SK-N-SH (cell line): ENCODE measurements at regions not wholly inside any gene's neighbourhood (a gene's known extent, or its start where the extent isn't known, plus 50 kb on each side); places are given as distances from the start of the nearest gene placed in this dataset.

Source experiments
- CTCF ChIA-PET: fragments of 300-600, 350-600 bp; formaldehyde crosslinking; extraction: SDS; loops from one replicate; lab custom pipeline; 2021; lab: Yijun Ruan, JAX
- POLR2A ChIA-PET: fragments of 350-600 bp; sonication (Branson Sonifier 250); formaldehyde crosslinking; extraction: SDS; loops from one replicate; lab custom pipeline; 2020; ENCODE audit warnings: antibody characterized with exemption, inconsistent platforms; lab: Yijun Ruan, JAX
- DNase-seq: peaks from one replicate; pipeline ENCODE4 v3.0.0; 2012
- H2AFZ ChIP-seq: fragments of 200-600 bp; sonication (generic); 2 replicates; pipeline ENCODE4 v1.8.1; 2016; ENCODE audit warnings: antibody characterized with exemption, mild to moderate bottlenecking, low read depth
- H3F3A ChIP-seq: fragments of 200-600 bp; sonication (generic); replicated peaks from 2 replicates; pipeline ENCODE3; 2016; ENCODE audit warnings: antibody characterized with exemption, mild to moderate bottlenecking; ENCODE audit not compliant: insufficient read depth
- H3K27ac ChIP-seq, 2 experiments: fragments of 200-500 bp in 1 of 2; fragments of 200-600 bp in 1 of 2; sonication (Bioruptor generic) in 1 of 2; sonication (generic), shearing (Covaris generic) in 1 of 2; 2 replicates each; pipeline versions ENCODE4 v1.5.1 to v1.6.1; 2014 to 2016; ENCODE audit warnings: low read depth in 2 of 2, inconsistent platforms in 1 of 2, low read length in 1 of 2, mild to moderate bottlenecking in 1 of 2, mixed read lengths in 1 of 2
- H3K27me3 ChIP-seq: fragments of 200-600 bp; sonication (generic), shearing (Covaris generic); 2 replicates; pipeline ENCODE4 v1.6.1; 2016; ENCODE audit warnings: mixed run types; ENCODE audit not compliant: insufficient read depth
- H3K36me3 ChIP-seq, 2 experiments: fragments of 200-500 bp in 1 of 2; fragments of 200-600 bp in 1 of 2; sonication (Bioruptor generic) in 1 of 2; sonication (generic) in 1 of 2; replicated peaks in 1 of 2; 2 replicates each; pipeline versions ENCODE3 to v1.5.1; 2014 to 2016; ENCODE audit warnings: low read length in 1 of 2, mild to moderate bottlenecking in 1 of 2; ENCODE audit not compliant: insufficient read depth in 2 of 2, control insufficient read depth in 1 of 2
- H3K4me1 ChIP-seq, 2 experiments: fragments of 200-500 bp in 1 of 2; fragments of 200-600 bp in 1 of 2; sonication (Bioruptor generic) in 1 of 2; sonication (generic), shearing (Covaris generic) in 1 of 2; 2 replicates each; pipeline versions ENCODE4 v1.5.1 to v1.6.1; 2014 to 2016; ENCODE audit warnings: low read depth in 1 of 2, low read length in 1 of 2, mixed run types in 1 of 2; ENCODE audit not compliant: insufficient read depth in 2 of 2, control insufficient read depth in 1 of 2
- H3K4me2 ChIP-seq: fragments of 200-600 bp; sonication (generic), shearing (Covaris generic); 2 replicates; pipeline ENCODE4 v1.6.1; 2017; ENCODE audit warnings: mixed run types
- H3K4me3 ChIP-seq, 2 experiments: fragments of 200-500 bp in 1 of 2; fragments of 200-600 bp in 1 of 2; sonication (Bioruptor generic) in 1 of 2; sonication (generic), shearing (Covaris generic) in 1 of 2; 2 replicates each; pipeline versions ENCODE4 v1.5.1 to v1.8.1; 2014 to 2016; ENCODE audit warnings: low read depth in 2 of 2, inconsistent platforms in 1 of 2, low read length in 1 of 2, mild to moderate bottlenecking in 1 of 2, mixed read lengths in 1 of 2, moderate library complexity in 1 of 2
- H3K79me2 ChIP-seq: fragments of 200-600 bp; sonication (generic); 2 replicates; pipeline ENCODE4 v1.8.1; 2017; ENCODE audit warnings: mild to moderate bottlenecking; ENCODE audit not compliant: insufficient read depth
- H3K9ac ChIP-seq: fragments of 200-600 bp; sonication (generic); 2 replicates; pipeline ENCODE4 v1.6.1; 2017; ENCODE audit warnings: mixed run types
- H3K9me2 ChIP-seq: fragments of 200-600 bp; sonication (generic); 2 replicates; pipeline ENCODE4 v1.6.1; 2017; ENCODE audit warnings: mixed run types
- H3K9me3 ChIP-seq: fragments of 200-600 bp; sonication (generic); 2 replicates; pipeline ENCODE4 v1.6.1; 2017; ENCODE audit warnings: mixed run types, mild to moderate bottlenecking, moderate library complexity
- H4K20me1 ChIP-seq: fragments of 200-600 bp; sonication (generic); 2 replicates; pipeline ENCODE4 v1.6.1; 2017; ENCODE audit warnings: mild to moderate bottlenecking, mixed run types; ENCODE audit not compliant: insufficient read depth
- CHD2 ChIP-seq: fragments of 150-350 bp; IDR thresholded peaks from 2 replicates; pipeline ENCODE4 v1.6.1; 2018; ENCODE audit warnings: low read length; ENCODE audit not compliant: partially characterized antibody
- FOSL2 ChIP-seq: IDR thresholded peaks from 2 replicates; pipeline ENCODE4 v1.4.0; 2012; ENCODE audit warnings: low read depth, mild to moderate bottlenecking, moderate library complexity, borderline replicate concordance
- FOXM1 ChIP-seq: IDR thresholded peaks from 2 replicates; pipeline ENCODE4 v1.4.0; 2012; ENCODE audit warnings: low read depth, mild to moderate bottlenecking
- MAX ChIP-seq: IDR thresholded peaks from 2 replicates; pipeline ENCODE4 v1.4.0; 2012; ENCODE audit warnings: low read depth
- MXI1 ChIP-seq: IDR thresholded peaks from 2 replicates; pipeline ENCODE4 v1.6.1; 2012; ENCODE audit warnings: mild to moderate bottlenecking, low read depth, low read length, improper control_type of control experiment
- NFIC ChIP-seq: IDR thresholded peaks from 2 replicates; pipeline ENCODE4 v1.4.0; 2012; ENCODE audit warnings: borderline replicate concordance
- NRF1 ChIP-seq: IDR thresholded peaks from 2 replicates; pipeline ENCODE4 v1.6.1; 2012; ENCODE audit warnings: low read depth, mild to moderate bottlenecking, low read length
- RCOR1 ChIP-seq: fragments of 150-350 bp; IDR thresholded peaks from 2 replicates; pipeline ENCODE4 v1.6.1; 2017; ENCODE audit warnings: antibody characterized with exemption, low read length
- TCF12 ChIP-seq: IDR thresholded peaks from 2 replicates; pipeline ENCODE4 v1.4.0; 2012
- ZBTB33 ChIP-seq: IDR thresholded peaks from 2 replicates; pipeline ENCODE4 v1.4.0; 2012; ENCODE audit warnings: low read depth, borderline replicate concordance
- WGBS: methylation state at CpG from one replicate; pipeline ENCODE4 v1.1.6; 2017; ENCODE audit warnings: low lambda C conversion rate; 5-methylcytosine and 5-hydroxymethylcytosine counted together
- TF ChIP-seq, protein P1 (sequence below): fragments of 200-600 bp; sonication (generic); IDR thresholded peaks from 2 replicates; pipeline ENCODE4 v1.6.1; 2017; ENCODE audit warnings: antibody characterized with exemption, mild to moderate bottlenecking, moderate library complexity

DNA sequence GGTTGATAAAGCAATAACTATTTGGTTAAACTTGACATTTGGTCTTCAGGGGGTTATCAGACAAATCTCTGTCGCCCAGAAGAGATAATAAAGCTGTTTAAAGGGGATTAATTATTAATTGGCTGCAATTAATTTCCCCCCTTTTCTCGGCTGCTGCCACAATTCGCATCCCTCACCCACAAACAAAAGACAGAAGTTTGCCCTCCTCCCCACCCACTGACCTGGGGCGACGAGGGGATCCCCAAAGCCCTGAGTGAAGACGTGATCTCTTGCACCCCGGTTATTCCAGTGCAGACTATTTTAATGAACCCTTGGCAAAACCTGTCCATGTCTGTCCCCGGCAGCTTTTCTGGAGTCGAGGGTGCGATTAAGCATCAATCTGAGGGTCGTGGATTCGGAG is 55.7 kb upstream of the TMEM33 start (continued):
- TF ChIP-seq FOSL2 (no peak), RCOR1 (no peak), NRF1 (no peak), NFIC (no peak), CHD2 (no peak)
- TF ChIP-seq, protein P1, sequence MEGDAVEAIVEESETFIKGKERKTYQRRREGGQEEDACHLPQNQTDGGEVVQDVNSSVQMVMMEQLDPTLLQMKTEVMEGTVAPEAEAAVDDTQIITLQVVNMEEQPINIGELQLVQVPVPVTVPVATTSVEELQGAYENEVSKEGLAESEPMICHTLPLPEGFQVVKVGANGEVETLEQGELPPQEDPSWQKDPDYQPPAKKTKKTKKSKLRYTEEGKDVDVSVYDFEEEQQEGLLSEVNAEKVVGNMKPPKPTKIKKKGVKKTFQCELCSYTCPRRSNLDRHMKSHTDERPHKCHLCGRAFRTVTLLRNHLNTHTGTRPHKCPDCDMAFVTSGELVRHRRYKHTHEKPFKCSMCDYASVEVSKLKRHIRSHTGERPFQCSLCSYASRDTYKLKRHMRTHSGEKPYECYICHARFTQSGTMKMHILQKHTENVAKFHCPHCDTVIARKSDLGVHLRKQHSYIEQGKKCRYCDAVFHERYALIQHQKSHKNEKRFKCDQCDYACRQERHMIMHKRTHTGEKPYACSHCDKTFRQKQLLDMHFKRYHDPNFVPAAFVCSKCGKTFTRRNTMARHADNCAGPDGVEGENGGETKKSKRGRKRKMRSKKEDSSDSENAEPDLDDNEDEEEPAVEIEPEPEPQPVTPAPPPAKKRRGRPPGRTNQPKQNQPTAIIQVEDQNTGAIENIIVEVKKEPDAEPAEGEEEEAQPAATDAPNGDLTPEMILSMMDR, result no peak
- TF ChIP-seq, all 33 proteins: peak for 0

- Histone ChIP-seq H3K9me3 (no peaks in the 10 kb centered on the region), H3F3A (no peaks in the 10 kb centered on the region), H3K27me3 (peaks cover 51% of the 10 kb centered on the region), H3K9ac (no peak overlapping the region), H3K4me2 (no peak overlapping the region), H3K9me2 (no peaks in the 10 kb centered on the region), H3K79me2 (no peaks in the 10 kb centered on the region), H3K27ac (peak overlapping the region in 1 of 2 experiments; percentile 99; a peak in 2 of 4 replicates), H2AFZ (no peak overlapping the region), H3K36me3 (no peaks in the 10 kb centered on the region), H4K20me1 (no peaks in the 10 kb centered on the region), H3K4me3 (peak overlapping the region in 1 of 2 experiments; percentile 58; a peak in 2 of 4 replicates), H3K4me1 (peaks cover 0 to 51% of the 10 kb centered on the region in 2 experiments; a peak in 3 of 4 replicates)
- no peak for TF ChIP-seq MXI1
- no peak for TF ChIP-seq ZBTB33
- no peak for TF ChIP-seq MAX
- no peak for TF ChIP-seq FOXM1
- TF ChIP-seq TCF12, result no peak
- CTCF ChIA-PET, result interaction anchor here (0.9 to 12.6 kb wide), 9 partner anchors 14 to 189 kb away, joined by 3 to 188 read pairs (median 9); partner anchors contain the start of gene PHOX2B
- DNase-seq, result peak; percentile 68
- 41% methylated on average over 24 of the region's 25 CpGs for WGBS
- POLR2A ChIA-PET, result interaction anchor here (1.2 to 16.3 kb wide), 6 partner anchors 17 to 622 kb away, joined by 3 to 524 read pairs (median 46); partner anchors contain the start of genes PHOX2B, TMEM33 and UCHL1
Observed at GRCh38 chr4:41878991-41879491, 56.2 kb upstream of the TMEM33 start.
